Epithelial cell of proximal tubule (primary cell): ENCODE measurements at regions not wholly inside any gene's neighbourhood (a gene's known extent, or its start where the extent isn't known, plus 50 kb on each side); places are given as distances from the start of the nearest gene placed in this dataset.
A peak's percentile ranks its signal among the peaks of the same experiment; 100 is the strongest.
"Not testable (repeated sequence)": the region's sequence is repeated elsewhere in the genome, so short reads cannot be mapped to it uniquely, and the experiment has no call there.

Experiments used
- DNase-seq: peaks from one replicate; pipeline ENCODE4 v3.0.0-alpha.2; 2011; ENCODE audit warnings: low read depth
- H3K4me3 ChIP-seq: 2 replicates; pipeline ENCODE4 v1.5.1; 2011; ENCODE audit warnings: low read depth, mild to moderate bottlenecking, low read length
- CTCF ChIP-seq: conservative IDR thresholded peaks from 2 replicates; pipeline ENCODE4 v1.5.1; 2012; ENCODE audit warnings: low read depth, mild to moderate bottlenecking, low read length

- no peak for TF ChIP-seq CTCF
- H3K4me3 ChIP-seq = no peak overlapping the region
- no peak for DNase-seq
Observed at GRCh38 chrX:56125946-56126345, 106.2 kb upstream of the KLF8 start.

GRCh38 chrX:56130031-56130430 is 102.1 kb upstream of the KLF8 start:
- no peak for TF ChIP-seq CTCF
- DNase-seq = no peak
- no peak overlapping the region for H3K4me3 ChIP-seq

- no peak overlapping the region for H3K4me3 ChIP-seq
- no peak for TF ChIP-seq CTCF
- DNase-seq = peak; percentile 37
Observed at GRCh38 chrX:56130436-56130835, 101.7 kb upstream of the KLF8 start.

GRCh38 chrX:56164135-56164534 is 68.0 kb upstream of the KLF8 start:
- DNase-seq, H3K4me3 ChIP-seq: not testable (repeated sequence)
